ENCODE measurements at regions not wholly inside any gene's neighbourhood (a gene's known extent, or its start where the extent isn't known, plus 50 kb on each side); places are given as distances from the start of the nearest gene placed in this dataset.

DNA sequence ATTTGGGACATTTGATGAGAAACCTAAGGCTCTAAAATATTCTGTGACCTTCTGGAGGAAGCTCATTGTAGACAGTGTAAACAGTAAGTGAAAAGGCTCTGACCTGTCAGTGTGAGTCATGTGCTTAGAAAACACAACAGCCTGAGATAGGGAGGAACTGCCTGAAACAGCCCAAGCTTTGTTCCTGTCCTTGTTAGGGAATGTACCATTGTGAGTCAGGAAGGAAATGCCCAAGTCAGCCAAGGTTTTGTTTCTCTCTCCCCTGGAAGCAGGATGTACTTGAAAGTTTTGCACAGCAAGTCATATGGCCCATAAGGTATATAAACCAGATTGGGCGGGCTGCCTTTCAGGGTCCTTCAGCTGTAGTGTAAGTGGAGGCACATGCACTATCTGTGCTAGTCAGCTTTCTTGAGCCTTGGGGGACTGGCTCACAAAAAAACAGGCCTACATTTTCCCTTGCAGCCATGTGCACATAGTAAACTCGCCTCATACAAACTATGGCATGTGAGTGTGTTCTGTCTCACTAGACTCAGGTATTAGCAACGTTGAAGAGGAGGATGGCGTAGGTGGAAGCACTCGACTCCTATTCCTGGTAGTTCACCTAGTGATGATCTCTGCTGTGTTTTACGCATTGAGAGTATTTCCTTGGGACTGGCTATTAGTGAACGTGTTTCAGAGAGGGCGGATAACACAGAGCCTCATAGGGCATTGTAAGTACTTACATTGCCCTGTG, 141.2 kb upstream of the KLHL1 start:
- TF ChIP-seq, protein P1, sequence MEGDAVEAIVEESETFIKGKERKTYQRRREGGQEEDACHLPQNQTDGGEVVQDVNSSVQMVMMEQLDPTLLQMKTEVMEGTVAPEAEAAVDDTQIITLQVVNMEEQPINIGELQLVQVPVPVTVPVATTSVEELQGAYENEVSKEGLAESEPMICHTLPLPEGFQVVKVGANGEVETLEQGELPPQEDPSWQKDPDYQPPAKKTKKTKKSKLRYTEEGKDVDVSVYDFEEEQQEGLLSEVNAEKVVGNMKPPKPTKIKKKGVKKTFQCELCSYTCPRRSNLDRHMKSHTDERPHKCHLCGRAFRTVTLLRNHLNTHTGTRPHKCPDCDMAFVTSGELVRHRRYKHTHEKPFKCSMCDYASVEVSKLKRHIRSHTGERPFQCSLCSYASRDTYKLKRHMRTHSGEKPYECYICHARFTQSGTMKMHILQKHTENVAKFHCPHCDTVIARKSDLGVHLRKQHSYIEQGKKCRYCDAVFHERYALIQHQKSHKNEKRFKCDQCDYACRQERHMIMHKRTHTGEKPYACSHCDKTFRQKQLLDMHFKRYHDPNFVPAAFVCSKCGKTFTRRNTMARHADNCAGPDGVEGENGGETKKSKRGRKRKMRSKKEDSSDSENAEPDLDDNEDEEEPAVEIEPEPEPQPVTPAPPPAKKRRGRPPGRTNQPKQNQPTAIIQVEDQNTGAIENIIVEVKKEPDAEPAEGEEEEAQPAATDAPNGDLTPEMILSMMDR (IDR thresholded peaks at IDR 0.05), result no peak
- TF ChIP-seq POLR2AphosphoS5 (IDR thresholded peaks at IDR 0.05), result no peak
- TF ChIP-seq EP300 (IDR thresholded peaks at IDR 0.05; ENCODE audit: low read depth), result no peak
- TF ChIP-seq POLR2A (IDR thresholded peaks at IDR 0.05), result no peak
- intact Hi-C loops (cut with DNase I; ENCODE audit: low total_unique reads), result no loop called here
- no peak for DNase-seq
- H3K36me3 ChIP-seq, result no peaks in the 10 kb centered on the region
- no peaks in the 10 kb centered on the region for H3K9me3 ChIP-seq
- in situ Hi-C loops (cut with MboI; ENCODE audit: low pct_ligation_motif_present in 1 of 4, low pct_unique_long_range_greater_than_20kb in 1 of 4, low sequenced_read_pairs in 3 of 4), result no loop called here
- 50 to 83% methylated on average over 2 to 8 of the region's 8 CpGs for WGBS, 2 donors (ENCODE audit: low coverage in 1 of 2)
- H3K27me3 ChIP-seq, result no peaks in the 10 kb centered on the region
- no peaks in the 10 kb centered on the region for H3K4me1 ChIP-seq
- no peak overlapping the region for H3K4me3 ChIP-seq
- no peak overlapping the region for H3K27ac ChIP-seq

- no peak overlapping the region for H3K4me3 ChIP-seq
- no peaks in the 10 kb centered on the region for H3K4me1 ChIP-seq
- H3K9me3 ChIP-seq, result no peaks in the 10 kb centered on the region
- TF ChIP-seq EP300 (IDR thresholded peaks at IDR 0.05; ENCODE audit: low read depth), result no peak
- TF ChIP-seq POLR2AphosphoS5 (IDR thresholded peaks at IDR 0.05), result no peak
- TF ChIP-seq, protein P1 (IDR thresholded peaks at IDR 0.05), result no peak
- TF ChIP-seq POLR2A (IDR thresholded peaks at IDR 0.05), result no peak
- no peaks in the 10 kb centered on the region for H3K27me3 ChIP-seq
- intact Hi-C loops (cut with DNase I; ENCODE audit: low total_unique reads) (no loop called here), in situ Hi-C loops (cut with MboI; ENCODE audit: low pct_ligation_motif_present in 1 of 4, low pct_unique_long_range_greater_than_20kb in 1 of 4, low sequenced_read_pairs in 3 of 4) (no loop called here)
- H3K36me3 ChIP-seq, result no peaks in the 10 kb centered on the region
- DNase-seq, result no peak
- H3K27ac ChIP-seq, result no peak overlapping the region
These were observed 128.9 kb upstream of the KLHL1 start for GRCh38 chr13:70237131-70237530.

GRCh38 chr13:70235565-70235964, 127.3 kb upstream of the KLHL1 start:
- H3K4me3 ChIP-seq, result no peak overlapping the region
- H3K4me1 ChIP-seq, result no peaks in the 10 kb centered on the region
- no peak for DNase-seq
- no peaks in the 10 kb centered on the region for H3K27me3 ChIP-seq
- intact Hi-C loops (cut with DNase I; ENCODE audit: low total_unique reads), result no loop called here
- H3K27ac ChIP-seq, result no peak overlapping the region
- H3K36me3 ChIP-seq, result no peaks in the 10 kb centered on the region
- in situ Hi-C loops (cut with MboI; ENCODE audit: low pct_ligation_motif_present in 1 of 4, low pct_unique_long_range_greater_than_20kb in 1 of 4, low sequenced_read_pairs in 3 of 4), result no loop called here
- TF ChIP-seq POLR2AphosphoS5 (IDR thresholded peaks at IDR 0.05) (no peak), POLR2A (IDR thresholded peaks at IDR 0.05) (no peak), EP300 (IDR thresholded peaks at IDR 0.05; ENCODE audit: low read depth) (no peak)
- TF ChIP-seq, protein P1 (IDR thresholded peaks at IDR 0.05), result no peak
- 83% methylated on average over 2 of the region's 2 CpGs for WGBS, 2 donors (ENCODE audit: low coverage in 1 of 2)
- H3K9me3 ChIP-seq, result no peaks in the 10 kb centered on the region

GRCh38 chr13:70223911-70224310, 115.7 kb upstream of the KLHL1 start:
- no peak overlapping the region for H3K27ac ChIP-seq
- no peaks in the 10 kb centered on the region for H3K27me3 ChIP-seq
- no peaks in the 10 kb centered on the region for H3K36me3 ChIP-seq
- H3K4me3 ChIP-seq, result no peak overlapping the region
- in situ Hi-C loops (cut with MboI; ENCODE audit: low pct_ligation_motif_present in 1 of 4, low pct_unique_long_range_greater_than_20kb in 1 of 4, low sequenced_read_pairs in 3 of 4) (no loop called here), intact Hi-C loops (cut with DNase I; ENCODE audit: low total_unique reads) (no loop called here)
- WGBS, 2 donors (ENCODE audit: low coverage in 1 of 2), result 92 to 93% methylated on average over 6 of the region's 6 CpGs
- H3K4me1 ChIP-seq, result no peaks in the 10 kb centered on the region
- TF ChIP-seq POLR2AphosphoS5 (IDR thresholded peaks at IDR 0.05) (no peak), EP300 (IDR thresholded peaks at IDR 0.05; ENCODE audit: low read depth) (no peak), POLR2A (IDR thresholded peaks at IDR 0.05) (no peak)
- TF ChIP-seq, protein P1 (IDR thresholded peaks at IDR 0.05), result no peak
- DNase-seq, result no peak
- no peaks in the 10 kb centered on the region for H3K9me3 ChIP-seq
